ENCODE measurements at regions not wholly inside any gene's neighbourhood (a gene's known extent, or its start where the extent isn't known, plus 50 kb on each side); places are given as distances from the start of the nearest gene placed in this dataset.

DNA sequence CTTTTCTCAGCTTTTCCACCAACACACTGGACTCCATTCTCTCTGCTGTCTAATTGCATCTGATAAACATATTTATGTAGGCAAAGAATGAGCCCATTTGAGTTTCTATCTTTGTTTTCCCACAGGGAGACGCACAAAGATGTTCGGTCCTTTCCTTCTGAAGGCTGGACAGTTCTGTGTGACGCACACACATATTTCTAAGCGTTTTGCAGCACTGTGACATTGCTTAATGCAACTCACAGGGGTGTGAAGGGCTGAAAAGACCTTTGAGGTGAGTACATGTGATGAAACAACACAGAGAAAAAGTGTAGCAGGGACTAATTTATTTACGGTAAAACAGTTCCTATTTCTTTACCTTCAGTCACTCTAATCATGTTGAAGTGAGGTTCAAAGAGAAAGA lies 323.1 kb upstream of the RUNX1 start:
- TF ChIP-seq OSR1 (CRISPR knock-in tag; IDR thresholded peaks at IDR 0.05) (no peak), ARNTL (CRISPR knock-in tag; IDR thresholded peaks at IDR 0.05; ENCODE audit: borderline replicate concordance, low read depth) (no peak), ZFP3 (CRISPR knock-in tag; IDR thresholded peaks at IDR 0.05) (no peak), ZNF70 (CRISPR knock-in tag; IDR thresholded peaks at IDR 0.05) (no peak)
- TF ChIP-seq, protein P1, sequence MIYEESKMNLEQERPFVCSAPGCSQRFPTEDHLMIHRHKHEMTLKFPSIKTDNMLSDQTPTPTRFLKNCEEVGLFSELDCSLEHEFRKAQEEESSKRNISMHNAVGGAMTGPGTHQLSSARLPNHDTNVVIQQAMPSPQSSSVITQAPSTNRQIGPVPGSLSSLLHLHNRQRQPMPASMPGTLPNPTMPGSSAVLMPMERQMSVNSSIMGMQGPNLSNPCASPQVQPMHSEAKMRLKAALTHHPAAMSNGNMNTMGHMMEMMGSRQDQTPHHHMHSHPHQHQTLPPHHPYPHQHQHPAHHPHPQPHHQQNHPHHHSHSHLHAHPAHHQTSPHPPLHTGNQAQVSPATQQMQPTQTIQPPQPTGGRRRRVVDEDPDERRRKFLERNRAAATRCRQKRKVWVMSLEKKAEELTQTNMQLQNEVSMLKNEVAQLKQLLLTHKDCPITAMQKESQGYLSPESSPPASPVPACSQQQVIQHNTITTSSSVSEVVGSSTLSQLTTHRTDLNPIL (CRISPR knock-in tag; IDR thresholded peaks at IDR 0.05; ENCODE audit: low read depth) = no peak

Data from SK-N-SH treated with all-trans-retinoic acid at 6 μM for 48 hours (cell line).